CD4-positive, alpha-beta T cell treated with Interleukin-4 for 4 hours (primary cell): ENCODE measurements at regions not wholly inside any gene's neighbourhood (a gene's known extent, or its start where the extent isn't known, plus 50 kb on each side); places are given as distances from the start of the nearest gene placed in this dataset.

Source experiments
- DNase-seq: peaks from one replicate; pipeline ENCODE4 v3.0.0-alpha.2; 2020

- no peak for DNase-seq
Measured at GRCh38 chr6:71531841-71532240, 243.2 kb downstream of the OGFRL1 start.

DNA sequence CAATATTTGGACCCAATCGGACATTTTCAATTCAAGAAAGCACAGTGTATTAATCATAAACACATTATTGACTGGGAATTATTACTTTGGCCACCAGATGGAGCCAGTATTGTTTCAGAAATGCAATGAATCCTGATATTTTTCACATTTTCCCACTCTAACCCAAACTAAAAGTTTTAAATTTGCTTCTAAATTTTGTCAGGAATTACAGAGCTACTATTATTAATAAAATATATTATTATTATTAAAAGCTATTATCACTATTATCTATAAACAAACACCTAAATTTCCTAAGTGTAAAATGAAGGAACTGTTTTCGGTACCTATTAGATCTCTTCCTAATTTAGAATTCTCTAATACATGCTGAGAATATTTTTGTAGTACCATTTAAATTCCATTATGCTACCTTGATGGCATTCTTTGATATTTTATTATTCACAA lies 245.3 kb downstream of the OGFRL1 start:
- peak; percentile 4 for DNase-seq

DNA sequence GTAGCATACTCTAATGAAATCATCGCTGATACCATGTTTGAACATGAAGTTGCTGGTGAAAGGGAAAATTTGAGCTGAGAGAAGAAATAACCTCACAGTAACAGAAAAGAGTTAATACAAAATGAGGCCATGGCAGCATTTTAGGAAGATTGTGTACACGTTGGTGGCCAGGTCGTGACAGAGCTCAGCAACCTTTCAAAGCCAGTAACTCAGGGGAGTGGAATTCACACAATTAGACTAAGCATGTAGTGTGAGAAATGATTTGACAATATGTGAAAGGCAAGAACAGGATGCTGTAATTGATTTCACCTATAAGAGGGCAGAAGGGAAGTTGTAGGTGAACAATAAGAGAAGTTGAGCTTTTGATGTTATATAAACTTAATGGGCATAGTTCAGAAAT lies 246.3 kb downstream of the OGFRL1 start:
- DNase-seq, result no peak

DNA sequence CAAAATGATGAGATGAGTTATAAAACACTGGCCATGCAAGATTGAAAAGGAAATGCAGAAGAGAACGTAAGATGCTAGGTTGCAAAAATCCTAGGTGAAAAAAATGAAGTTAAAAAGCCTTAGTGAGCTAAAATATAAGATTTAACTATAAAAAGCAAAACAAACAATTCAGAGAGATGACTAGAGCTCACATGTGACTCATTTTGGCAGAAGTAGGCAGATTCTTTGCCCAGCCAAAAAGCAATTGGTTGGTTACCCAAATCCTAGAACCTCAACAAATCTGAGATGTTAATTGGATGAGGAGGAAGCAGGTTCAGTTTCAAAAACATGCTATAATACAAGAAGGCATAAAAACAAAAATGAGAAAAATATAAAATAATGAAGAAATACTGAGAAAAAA lies 249.1 kb downstream of the OGFRL1 start:
- DNase-seq, result no peak

DNA sequence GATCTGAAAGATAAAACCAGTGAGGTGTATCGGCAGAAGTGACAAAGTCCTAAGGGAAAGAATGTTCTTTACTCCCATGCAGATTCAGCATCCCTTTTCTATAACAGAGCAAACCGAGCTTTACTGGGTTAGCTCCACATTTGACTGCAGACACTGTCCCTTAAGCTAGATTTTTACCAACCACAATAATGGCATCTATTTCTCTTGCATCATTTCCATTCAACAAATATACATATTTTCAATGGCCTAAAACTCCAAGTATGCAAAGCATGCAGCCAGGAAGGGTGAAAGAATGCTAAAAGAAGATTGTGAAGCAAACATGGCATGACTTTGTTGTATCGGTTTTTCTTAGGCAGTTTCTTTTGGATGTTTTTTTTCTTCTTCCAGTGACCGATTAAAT lies 255.4 kb downstream of the OGFRL1 start:
- no peak for DNase-seq

- DNase-seq, result no peak
Measured at GRCh38 chr6:71544906-71545305, 256.3 kb downstream of the OGFRL1 start.

- no peak for DNase-seq
Measured at GRCh38 chr6:71545905-71546304, 257.3 kb downstream of the OGFRL1 start.

DNA sequence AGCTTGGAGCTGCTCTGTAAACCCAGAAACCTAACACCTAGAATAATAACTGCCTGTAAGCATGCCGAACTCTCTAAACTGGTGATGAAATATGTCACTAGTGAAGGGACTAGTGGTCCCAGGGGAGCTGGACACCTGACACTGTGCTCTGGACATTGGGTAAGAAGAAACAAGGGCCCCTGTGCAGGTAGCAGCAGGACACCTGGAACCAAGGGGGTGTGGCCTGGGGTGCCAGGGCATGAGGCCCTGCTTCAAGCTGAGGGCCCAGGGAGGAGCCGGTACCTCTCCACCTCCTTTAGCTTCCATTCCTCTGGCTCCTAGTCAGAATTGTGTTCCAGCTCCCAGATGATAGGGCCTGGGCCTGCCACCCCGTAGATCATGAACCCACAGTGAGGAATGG lies 263.2 kb downstream of the OGFRL1 start:
- no peak for DNase-seq

DNA sequence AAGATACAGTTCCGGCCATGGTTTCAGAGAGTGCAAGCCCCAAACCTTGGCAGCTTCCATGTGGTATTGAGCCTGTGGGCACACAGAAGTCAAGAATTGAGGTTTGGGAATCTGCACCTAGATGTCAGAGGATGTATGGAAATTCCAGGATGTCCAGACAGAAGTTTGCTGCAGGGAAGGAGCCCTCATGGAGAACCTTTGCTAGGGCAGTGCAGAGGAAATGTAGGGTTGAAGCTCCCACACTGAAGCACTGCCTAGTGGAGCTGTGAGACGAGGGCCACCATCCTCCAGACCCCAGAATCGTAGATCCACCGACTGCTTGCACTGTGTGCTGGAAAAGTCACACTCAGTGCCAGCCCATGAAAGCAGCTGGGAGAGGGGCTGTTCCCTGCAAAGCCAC lies 267.5 kb downstream of the OGFRL1 start:
- DNase-seq, result no peak

GRCh38 chr6:71558974-71559373 lies 270.4 kb downstream of the OGFRL1 start:
- no peak for DNase-seq

DNA sequence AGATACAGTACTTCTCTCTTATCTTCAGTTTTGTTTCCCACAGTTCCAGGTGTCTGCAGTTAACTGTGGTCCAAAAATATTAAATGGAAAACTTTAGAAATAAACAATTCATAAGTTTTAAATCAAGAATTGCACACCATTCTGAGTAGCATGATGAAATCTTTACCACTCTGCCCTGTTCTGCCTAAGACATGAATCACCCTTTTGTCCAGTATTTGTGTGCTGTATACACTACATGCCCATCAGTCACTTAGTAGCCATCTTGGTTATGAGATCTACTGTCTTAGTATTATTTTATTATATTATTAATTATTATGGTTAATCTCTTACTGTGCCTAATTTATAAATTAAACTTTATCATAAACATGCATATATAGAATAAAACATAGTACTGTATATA lies 279.0 kb downstream of the OGFRL1 start:
- DNase-seq, result no peak

GRCh38 chr6:71577766-71578165 lies 289.2 kb downstream of the OGFRL1 start:
- DNase-seq, result no peak

GRCh38 chr6:71579902-71580301 lies 291.3 kb downstream of the OGFRL1 start:
- DNase-seq, result no peak

GRCh38 chr6:71582820-71583219 lies 294.2 kb downstream of the OGFRL1 start:
- no peak for DNase-seq

DNA sequence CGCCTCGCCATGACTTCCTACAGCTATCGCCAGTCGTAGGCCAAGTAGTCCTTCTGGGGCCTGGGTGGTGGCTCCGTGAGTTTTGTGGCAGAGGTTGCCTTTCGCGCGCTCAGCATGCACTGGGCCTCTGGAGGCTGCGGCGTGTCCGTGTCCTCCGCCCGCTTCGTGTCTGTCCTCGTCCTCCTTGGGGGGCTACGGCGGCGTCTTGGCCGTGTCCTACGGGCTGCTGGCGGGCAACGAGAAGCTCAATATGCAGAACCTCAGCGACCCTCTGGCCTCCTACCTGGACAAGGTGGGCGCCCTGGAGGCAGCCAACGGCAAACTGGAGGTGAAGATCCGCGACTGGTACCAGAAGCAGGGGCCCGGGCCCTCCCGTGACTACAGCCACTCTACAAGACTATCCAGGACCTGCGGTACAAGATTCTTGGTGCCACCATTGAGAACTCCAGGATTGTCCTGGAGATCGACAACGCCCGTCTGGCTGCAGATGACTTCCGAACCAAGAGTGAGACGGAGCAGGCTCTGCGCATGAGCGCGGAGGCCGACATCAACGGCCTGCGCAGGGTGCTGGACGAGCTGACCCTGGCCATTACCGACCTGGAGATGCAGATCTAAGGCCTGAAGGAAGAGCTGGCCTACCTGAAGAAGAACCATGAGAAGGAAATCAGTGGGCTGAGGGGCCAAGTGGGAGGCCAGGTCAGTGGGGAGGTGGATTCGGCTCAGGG lies 296.3 kb downstream of the OGFRL1 start:
- no peak for DNase-seq

GRCh38 chr6:71585472-71585871 lies 296.9 kb downstream of the OGFRL1 start:
- no peak for DNase-seq

- no peak for DNase-seq
Measured at GRCh38 chr6:71588490-71588889, 297.9 kb upstream of the RIMS1 start.

GRCh38 chr6:71589254-71589653 lies 297.1 kb upstream of the RIMS1 start:
- DNase-seq, result no peak

DNA sequence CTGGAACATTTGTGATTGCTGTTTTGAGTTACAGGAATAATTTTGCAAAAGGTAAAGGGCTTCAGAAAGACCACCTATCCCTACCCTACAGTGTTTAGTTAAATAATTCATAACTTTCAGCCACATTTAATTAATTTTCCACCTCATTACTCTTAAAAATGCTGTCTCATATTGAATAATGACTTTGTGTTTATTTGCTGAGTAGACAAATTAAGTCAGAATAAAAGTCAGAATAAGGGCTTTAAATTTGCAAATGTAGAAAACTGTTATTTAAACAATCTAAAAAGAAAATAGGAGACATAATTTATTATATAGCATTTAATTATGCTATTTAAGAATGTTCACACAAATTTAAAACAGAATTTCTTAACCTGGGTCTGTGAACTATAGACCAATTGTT lies 293.7 kb upstream of the RIMS1 start:
- DNase-seq, result no peak

- DNase-seq, result no peak
Measured at GRCh38 chr6:71599359-71599758, 287.0 kb upstream of the RIMS1 start.

DNA sequence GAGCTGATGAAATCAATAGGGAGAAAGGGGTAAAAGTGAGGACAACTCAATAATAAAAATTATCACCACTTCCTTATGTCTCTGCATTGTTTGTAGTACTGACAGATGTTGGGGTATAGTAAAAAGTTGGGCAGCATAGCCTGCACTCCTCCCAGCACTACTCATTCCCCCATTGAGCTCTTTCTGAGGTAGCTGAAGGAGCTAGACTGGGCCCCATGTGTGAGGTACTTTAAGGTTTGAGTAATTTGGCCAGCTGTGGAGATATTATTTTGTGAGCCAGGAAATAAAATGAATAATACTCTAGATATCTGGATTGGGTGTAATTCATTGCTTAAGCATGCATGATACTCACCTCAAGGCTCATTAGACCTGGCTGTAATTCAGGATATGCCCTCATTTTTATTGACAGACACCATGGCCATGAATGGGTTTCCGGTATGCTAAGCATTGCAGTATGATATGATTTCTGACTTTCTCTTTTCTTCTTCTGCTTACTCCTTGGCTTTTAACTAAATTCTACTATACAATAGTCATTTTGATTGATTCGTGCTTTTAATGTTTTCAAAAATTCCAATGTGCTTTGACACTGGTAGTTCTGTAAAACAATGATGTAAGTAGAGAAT lies 283.9 kb upstream of the RIMS1 start:
- no peak for DNase-seq

DNA sequence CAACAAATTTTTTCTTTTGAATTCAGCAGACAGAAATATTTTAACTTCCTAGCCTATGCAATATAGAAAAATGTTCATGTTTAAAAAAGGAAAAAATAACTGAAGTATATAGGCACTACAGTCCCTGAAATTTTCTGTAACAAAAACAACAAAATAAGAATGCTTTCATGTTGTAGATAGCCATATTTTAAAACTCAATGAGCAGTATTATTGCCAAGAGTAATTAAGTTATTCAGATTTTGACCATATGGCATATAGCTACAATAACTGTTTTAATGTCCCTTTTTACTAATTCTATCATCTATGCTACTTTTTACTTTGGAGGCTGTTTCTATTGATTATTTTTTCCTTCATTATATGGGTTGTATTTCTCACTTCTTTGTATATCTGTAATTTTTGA lies 283.3 kb upstream of the RIMS1 start:
- no peak for DNase-seq

DNA sequence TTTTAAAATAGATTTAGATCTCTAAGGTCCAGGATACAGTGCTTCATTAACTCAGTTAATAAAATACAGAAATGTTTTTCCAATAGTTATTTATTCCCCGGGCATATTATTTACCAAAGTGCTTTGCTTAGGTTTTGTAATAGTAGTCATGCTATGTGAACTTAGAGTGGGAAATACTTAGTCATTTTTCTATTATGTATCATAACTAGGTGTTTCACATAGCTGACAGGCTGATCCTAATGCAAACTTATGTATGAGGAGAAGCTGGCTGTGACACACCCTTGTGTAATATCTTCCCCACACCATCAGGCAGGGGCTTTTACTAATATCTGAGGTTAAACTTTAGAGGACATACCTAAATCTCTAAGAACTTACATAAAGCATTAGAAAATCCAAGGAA lies 277.7 kb upstream of the RIMS1 start:
- no peak for DNase-seq

GRCh38 chr6:71619836-71620235 lies 266.5 kb upstream of the RIMS1 start:
- DNase-seq, result no peak

DNA sequence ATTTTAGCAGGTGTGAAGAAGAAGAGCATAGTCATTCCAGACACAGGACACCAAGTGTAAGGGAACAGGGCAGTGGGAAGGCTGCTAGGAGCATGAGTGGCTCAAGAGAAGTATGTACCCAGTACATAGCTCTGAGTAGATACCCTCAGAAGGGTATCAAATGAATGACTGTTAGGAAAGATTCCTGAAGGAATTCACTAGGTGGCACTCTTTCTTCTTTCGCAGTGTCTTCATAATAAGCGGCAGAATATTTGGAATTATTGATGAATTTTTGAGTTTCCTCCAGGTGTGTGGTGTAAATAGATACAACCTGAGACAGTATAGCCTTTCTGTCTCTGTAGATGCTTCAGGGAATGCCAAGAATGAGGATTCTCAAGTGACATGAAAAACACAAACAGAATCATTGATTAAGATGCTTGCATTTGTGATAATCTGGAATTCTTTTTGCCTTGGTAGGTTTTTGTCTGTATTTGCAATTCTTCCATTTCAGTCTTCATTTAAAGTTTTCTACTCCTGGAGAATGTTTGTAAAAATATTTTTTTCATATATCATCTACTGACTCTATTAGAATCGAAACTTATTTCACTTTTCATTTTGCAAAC lies 264.3 kb upstream of the RIMS1 start:
- DNase-seq, result no peak
